ENCODE measurements at regions not wholly inside any gene's neighbourhood (a gene's known extent, or its start where the extent isn't known, plus 50 kb on each side); places are given as distances from the start of the nearest gene placed in this dataset.

DNA sequence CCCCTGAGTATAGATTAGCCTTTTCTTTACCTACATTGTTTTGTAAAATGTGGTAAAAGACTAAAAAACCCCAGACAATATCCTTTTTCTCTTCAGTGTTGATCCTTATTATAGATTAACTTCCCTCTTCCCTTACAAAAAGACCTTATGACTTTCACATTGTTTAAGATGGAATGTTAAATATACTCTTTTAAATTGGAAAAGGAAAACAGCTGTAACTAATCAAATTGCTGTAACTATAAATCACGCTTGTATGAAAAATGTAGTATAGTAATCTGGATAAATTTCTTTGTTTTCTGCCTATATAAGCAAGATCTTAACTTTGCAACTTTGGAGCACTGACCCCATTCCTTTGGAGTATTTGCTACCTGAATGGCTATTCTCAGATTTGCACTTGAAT lies 383.1 kb downstream of the FAM170A start:
- TF ChIP-seq, protein P1, sequence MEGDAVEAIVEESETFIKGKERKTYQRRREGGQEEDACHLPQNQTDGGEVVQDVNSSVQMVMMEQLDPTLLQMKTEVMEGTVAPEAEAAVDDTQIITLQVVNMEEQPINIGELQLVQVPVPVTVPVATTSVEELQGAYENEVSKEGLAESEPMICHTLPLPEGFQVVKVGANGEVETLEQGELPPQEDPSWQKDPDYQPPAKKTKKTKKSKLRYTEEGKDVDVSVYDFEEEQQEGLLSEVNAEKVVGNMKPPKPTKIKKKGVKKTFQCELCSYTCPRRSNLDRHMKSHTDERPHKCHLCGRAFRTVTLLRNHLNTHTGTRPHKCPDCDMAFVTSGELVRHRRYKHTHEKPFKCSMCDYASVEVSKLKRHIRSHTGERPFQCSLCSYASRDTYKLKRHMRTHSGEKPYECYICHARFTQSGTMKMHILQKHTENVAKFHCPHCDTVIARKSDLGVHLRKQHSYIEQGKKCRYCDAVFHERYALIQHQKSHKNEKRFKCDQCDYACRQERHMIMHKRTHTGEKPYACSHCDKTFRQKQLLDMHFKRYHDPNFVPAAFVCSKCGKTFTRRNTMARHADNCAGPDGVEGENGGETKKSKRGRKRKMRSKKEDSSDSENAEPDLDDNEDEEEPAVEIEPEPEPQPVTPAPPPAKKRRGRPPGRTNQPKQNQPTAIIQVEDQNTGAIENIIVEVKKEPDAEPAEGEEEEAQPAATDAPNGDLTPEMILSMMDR (IDR thresholded peaks at IDR 0.05), result no peak
- TF ChIP-seq POLR2A (IDR thresholded peaks at IDR 0.05), result no peak

All from uterus (tissue), 2 donors.